ENCODE measurements at regions not wholly inside any gene's neighbourhood (a gene's known extent, or its start where the extent isn't known, plus 50 kb on each side); places are given as distances from the start of the nearest gene placed in this dataset.

- H3K36me3 Mint-ChIP-seq (ENCODE audit: unreplicated experiment) = no peaks in the 10 kb centered on the region
- no peaks in the 10 kb centered on the region for H3K9me3 Mint-ChIP-seq (ENCODE audit: unreplicated experiment)
- peaks cover 31% of the 10 kb centered on the region for H3K4me1 Mint-ChIP-seq (ENCODE audit: low read depth, unreplicated experiment)
- H3K4me3 Mint-ChIP-seq (ENCODE audit: unreplicated experiment) = no peak overlapping the region
- H3K27me3 Mint-ChIP-seq (ENCODE audit: unreplicated experiment) = no peaks in the 10 kb centered on the region
- no peak overlapping the region for H3K27ac Mint-ChIP-seq (ENCODE audit: unreplicated experiment)
- no peak for TF ChIP-seq CTCF (IDR thresholded peaks at IDR 0.05; ENCODE audit: partially characterized antibody, unreplicated experiment)
- DNase-seq = no peak
Observed at GRCh38 chr18:68472701-68473295, 242.1 kb downstream of the TMX3 start.

- H3K36me3 Mint-ChIP-seq (ENCODE audit: unreplicated experiment) = no peaks in the 10 kb centered on the region
- no peak for DNase-seq
- TF ChIP-seq CTCF (IDR thresholded peaks at IDR 0.05; ENCODE audit: partially characterized antibody, unreplicated experiment) = no peak
- no peaks in the 10 kb centered on the region for H3K9me3 Mint-ChIP-seq (ENCODE audit: unreplicated experiment)
- no peaks in the 10 kb centered on the region for H3K27me3 Mint-ChIP-seq (ENCODE audit: unreplicated experiment)
- H3K4me3 Mint-ChIP-seq (ENCODE audit: unreplicated experiment) = no peak overlapping the region
- peaks cover 26% of the 10 kb centered on the region for H3K4me1 Mint-ChIP-seq (ENCODE audit: low read depth, unreplicated experiment)
- no peak overlapping the region for H3K27ac Mint-ChIP-seq (ENCODE audit: unreplicated experiment)
Observed at GRCh38 chr18:68469049-68469625, 245.8 kb downstream of the TMX3 start.

- Mint-ChIP-seq H3K27me3 (ENCODE audit: unreplicated experiment) (no peaks in the 10 kb centered on the region), H3K27ac (ENCODE audit: unreplicated experiment) (no peak overlapping the region), H3K9me3 (ENCODE audit: unreplicated experiment) (no peaks in the 10 kb centered on the region), H3K4me3 (ENCODE audit: unreplicated experiment) (no peak overlapping the region), H3K4me1 (ENCODE audit: low read depth, unreplicated experiment) (peaks cover 19% of the 10 kb centered on the region), H3K36me3 (ENCODE audit: unreplicated experiment) (no peaks in the 10 kb centered on the region)
- TF ChIP-seq CTCF (IDR thresholded peaks at IDR 0.05; ENCODE audit: partially characterized antibody, unreplicated experiment) = no peak
- no peak for DNase-seq
Observed at GRCh38 chr18:68467957-68468356, 247.0 kb downstream of the TMX3 start.

- no peaks in the 10 kb centered on the region for H3K9me3 Mint-ChIP-seq (ENCODE audit: unreplicated experiment)
- DNase-seq = no peak
- peaks cover 19% of the 10 kb centered on the region for H3K4me1 Mint-ChIP-seq (ENCODE audit: low read depth, unreplicated experiment)
- no peak overlapping the region for H3K4me3 Mint-ChIP-seq (ENCODE audit: unreplicated experiment)
- H3K27ac Mint-ChIP-seq (ENCODE audit: unreplicated experiment) = no peak overlapping the region
- no peaks in the 10 kb centered on the region for H3K36me3 Mint-ChIP-seq (ENCODE audit: unreplicated experiment)
- no peak for TF ChIP-seq CTCF (IDR thresholded peaks at IDR 0.05; ENCODE audit: partially characterized antibody, unreplicated experiment)
- no peaks in the 10 kb centered on the region for H3K27me3 Mint-ChIP-seq (ENCODE audit: unreplicated experiment)
Observed at GRCh38 chr18:68467329-68467728, 247.6 kb downstream of the TMX3 start.

GRCh38 chr18:68466672-68467071 is 248.2 kb downstream of the TMX3 start:
- Mint-ChIP-seq H3K27ac (ENCODE audit: unreplicated experiment) (no peak overlapping the region), H3K4me3 (ENCODE audit: unreplicated experiment) (no peak overlapping the region), H3K36me3 (ENCODE audit: unreplicated experiment) (no peaks in the 10 kb centered on the region), H3K9me3 (ENCODE audit: unreplicated experiment) (no peaks in the 10 kb centered on the region), H3K4me1 (ENCODE audit: low read depth, unreplicated experiment) (peaks cover 23% of the 10 kb centered on the region), H3K27me3 (ENCODE audit: unreplicated experiment) (no peaks in the 10 kb centered on the region)
- DNase-seq = no peak
- TF ChIP-seq CTCF (IDR thresholded peaks at IDR 0.05; ENCODE audit: partially characterized antibody, unreplicated experiment) = no peak

Data from glutamatergic neuron (in vitro differentiated cells).